Large intestine (tissue), 3 donors: ENCODE measurements at regions not wholly inside any gene's neighbourhood (a gene's known extent, or its start where the extent isn't known, plus 50 kb on each side); places are given as distances from the start of the nearest gene placed in this dataset.
A peak's percentile ranks its signal among the peaks of the same experiment; 100 is the strongest.
"Not testable (repeated sequence)": the region's sequence is repeated elsewhere in the genome, so short reads cannot be mapped to it uniquely, and the experiment has no call there.

Experiments used
- DNase-seq, 2 donors: peaks; one replicate each; pipeline versions ENCODE4 v3.0.0 to v3.0.0-alpha.2; 2013
- H3K27ac ChIP-seq: one replicate; pipeline ENCODE4 v1.5.1; 2013; ENCODE audit warnings: low read length
- H3K27me3 ChIP-seq: 2 replicates; pipeline ENCODE4 v1.6.1; 2013; ENCODE audit warnings: low read length; ENCODE audit not compliant: control insufficient read depth, insufficient read depth
- H3K36me3 ChIP-seq: 2 replicates; pipeline ENCODE4 v1.6.1; 2013; ENCODE audit warnings: low read length; ENCODE audit not compliant: control insufficient read depth, insufficient read depth
- H3K4me1 ChIP-seq: one replicate; pipeline ENCODE4 v1.6.1; 2013; ENCODE audit warnings: low read length; ENCODE audit not compliant: control insufficient read depth, insufficient read depth
- H3K4me3 ChIP-seq: one replicate; pipeline ENCODE4 v1.5.1; 2013; ENCODE audit warnings: low read length
- H3K9me3 ChIP-seq: one replicate; pipeline ENCODE4 v1.6.1; 2013; ENCODE audit warnings: mild to moderate bottlenecking, low read depth, low read length, moderate library complexity; ENCODE audit not compliant: control insufficient read depth
- WGBS: methylation state at CpG from one replicate; pipeline ENCODE4 v1.1.5; 2013; ENCODE audit warnings: low lambda C conversion rate; ENCODE audit not compliant: insufficient coverage; 5-methylcytosine and 5-hydroxymethylcytosine counted together

DNA sequence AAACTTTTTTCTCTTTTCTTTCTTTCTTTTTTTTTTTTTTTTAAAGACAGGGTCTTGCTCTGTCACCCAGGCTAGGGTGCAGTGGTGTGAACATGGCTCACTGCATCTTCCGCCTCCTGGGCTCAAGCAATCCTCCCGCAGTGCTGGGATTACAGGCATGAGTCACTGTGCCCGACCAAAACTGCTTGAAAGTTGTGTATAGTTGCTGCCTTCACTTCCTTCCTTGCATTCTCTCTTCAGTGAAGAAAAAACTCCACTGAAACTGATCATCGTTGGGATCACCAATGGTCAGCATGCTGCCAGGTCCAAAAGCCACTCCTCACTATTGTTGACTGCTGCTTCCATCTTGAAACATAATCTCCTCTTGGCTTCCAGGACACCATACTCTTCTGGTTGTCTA is 66.6 kb upstream of the CTNNA1 start:
- no peaks in the 10 kb centered on the region for H3K27me3 ChIP-seq
- no peak overlapping the region for H3K4me3 ChIP-seq
- no peak for DNase-seq
- peaks cover 7% of the 10 kb centered on the region for H3K4me1 ChIP-seq
- H3K27ac ChIP-seq = no peak overlapping the region
- no peaks in the 10 kb centered on the region for H3K9me3 ChIP-seq
- H3K36me3 ChIP-seq = no peaks in the 10 kb centered on the region
- 100% methylated on average over 1 of the region's 4 CpGs for WGBS

DNA sequence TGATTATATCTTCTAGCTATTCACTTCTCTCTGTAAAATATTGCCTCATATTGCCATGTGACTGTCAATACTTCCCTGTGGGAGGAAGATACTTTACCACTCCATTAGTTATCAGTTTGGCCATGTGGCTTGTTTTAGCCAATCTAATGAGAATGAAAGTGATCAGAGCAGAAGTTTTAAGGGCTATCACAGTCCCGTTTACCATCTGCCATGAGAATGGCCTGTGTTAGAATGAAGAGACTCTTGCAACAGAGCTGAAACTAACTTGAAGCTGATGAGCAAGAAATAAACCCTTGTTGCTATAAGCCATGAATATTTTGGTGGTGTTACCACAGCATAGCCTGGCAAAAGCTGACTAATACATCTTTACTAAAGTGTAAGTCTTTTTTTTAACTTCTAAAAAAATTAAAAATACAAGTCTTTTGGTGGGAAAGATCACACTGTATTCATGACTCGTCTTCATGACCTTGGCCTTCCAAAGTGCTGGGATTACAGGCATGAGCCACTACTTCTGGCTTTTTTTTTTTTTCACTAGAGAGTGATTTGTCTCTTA is 68.0 kb upstream of the CTNNA1 start:
- H3K9me3 ChIP-seq = no peaks in the 10 kb centered on the region
- DNase-seq = peak in 1 of 2 donors; percentile 64
- H3K36me3 ChIP-seq = no peaks in the 10 kb centered on the region
- WGBS = 29% methylated on average over 1 of the region's 2 CpGs
- H3K27ac ChIP-seq = peak overlapping the region; percentile 79
- no peaks in the 10 kb centered on the region for H3K27me3 ChIP-seq
- H3K4me3 ChIP-seq = no peak overlapping the region
- peaks cover 7% of the 10 kb centered on the region for H3K4me1 ChIP-seq

DNA sequence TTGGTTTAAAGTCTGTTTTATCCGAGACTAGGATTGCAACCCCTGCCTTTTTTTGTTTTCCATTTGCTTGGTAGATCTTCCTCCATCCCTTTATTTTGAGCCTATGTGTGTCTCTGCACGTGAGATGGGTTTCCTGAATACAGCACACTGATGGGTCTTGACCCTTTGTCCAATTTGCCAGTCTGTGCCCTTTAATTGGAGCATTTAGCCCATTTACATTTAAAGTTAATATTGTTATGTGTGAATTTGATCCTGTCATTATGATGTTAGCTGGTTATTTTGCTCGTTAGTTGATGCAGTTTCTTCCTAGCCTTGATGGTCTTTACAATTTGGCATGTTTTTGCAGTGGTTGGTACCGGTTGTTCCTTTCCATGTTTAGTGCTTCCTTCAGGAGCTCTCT is 70.8 kb upstream of the CTNNA1 start:
- not testable (repeated sequence) for H3K36me3 ChIP-seq, H3K4me1 ChIP-seq, H3K9me3 ChIP-seq, H3K4me3 ChIP-seq, DNase-seq, H3K27ac ChIP-seq, H3K27me3 ChIP-seq
- no CpG with 5 or more reads among the region's 4 CpGs for WGBS

DNA sequence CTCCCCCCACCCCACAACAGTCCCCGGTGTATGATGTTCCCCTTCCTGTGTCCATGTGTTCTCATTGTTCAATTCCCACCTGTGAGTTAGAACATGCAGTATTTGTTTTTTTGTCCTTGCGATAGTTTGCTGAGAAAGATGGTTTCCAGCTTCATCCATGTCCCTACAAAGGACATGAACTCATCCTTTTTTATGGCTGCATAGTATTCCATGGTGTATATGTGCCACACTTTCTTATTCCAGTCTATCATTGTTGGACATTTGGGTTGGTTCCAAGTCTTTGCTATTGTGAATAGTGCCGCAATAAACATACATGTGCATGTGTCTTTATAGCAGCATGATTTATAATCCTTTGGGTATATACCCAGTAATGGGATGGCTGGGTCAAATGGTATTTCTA is 74.4 kb upstream of the CTNNA1 start:
- not testable (repeated sequence) for H3K27me3 ChIP-seq, DNase-seq, H3K36me3 ChIP-seq, H3K4me1 ChIP-seq, H3K9me3 ChIP-seq, H3K27ac ChIP-seq, H3K4me3 ChIP-seq
- 100% methylated on average over 1 of the region's 3 CpGs for WGBS

DNA sequence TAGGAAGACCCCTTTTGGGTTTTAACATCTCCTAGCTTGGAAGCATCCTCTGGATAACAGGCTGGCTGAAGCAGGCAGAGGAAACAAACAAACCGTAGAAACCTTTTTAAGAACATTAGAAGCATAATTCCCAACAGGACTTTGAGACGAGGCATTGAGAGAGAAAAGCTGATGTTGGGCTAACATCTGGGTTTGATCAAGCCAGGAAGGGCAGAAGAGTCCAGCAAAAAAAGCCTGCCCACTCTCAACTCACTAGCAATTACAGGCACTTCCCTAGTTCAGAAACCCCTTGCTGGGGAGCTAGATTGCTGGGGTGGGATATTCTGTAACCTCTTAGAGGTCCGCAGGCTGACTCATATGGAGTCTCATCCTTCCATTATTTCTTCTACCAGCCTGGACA is 75.4 kb upstream of the CTNNA1 start:
- Histone ChIP-seq H3K4me1 (peaks cover 7% of the 10 kb centered on the region), H3K36me3 (no peaks in the 10 kb centered on the region), H3K9me3 (no peaks in the 10 kb centered on the region), H3K27ac (no peak overlapping the region), H3K4me3 (no peak overlapping the region), H3K27me3 (no peaks in the 10 kb centered on the region)
- 50% methylated on average over 1 of the region's 3 CpGs for WGBS
- DNase-seq = no peak

DNA sequence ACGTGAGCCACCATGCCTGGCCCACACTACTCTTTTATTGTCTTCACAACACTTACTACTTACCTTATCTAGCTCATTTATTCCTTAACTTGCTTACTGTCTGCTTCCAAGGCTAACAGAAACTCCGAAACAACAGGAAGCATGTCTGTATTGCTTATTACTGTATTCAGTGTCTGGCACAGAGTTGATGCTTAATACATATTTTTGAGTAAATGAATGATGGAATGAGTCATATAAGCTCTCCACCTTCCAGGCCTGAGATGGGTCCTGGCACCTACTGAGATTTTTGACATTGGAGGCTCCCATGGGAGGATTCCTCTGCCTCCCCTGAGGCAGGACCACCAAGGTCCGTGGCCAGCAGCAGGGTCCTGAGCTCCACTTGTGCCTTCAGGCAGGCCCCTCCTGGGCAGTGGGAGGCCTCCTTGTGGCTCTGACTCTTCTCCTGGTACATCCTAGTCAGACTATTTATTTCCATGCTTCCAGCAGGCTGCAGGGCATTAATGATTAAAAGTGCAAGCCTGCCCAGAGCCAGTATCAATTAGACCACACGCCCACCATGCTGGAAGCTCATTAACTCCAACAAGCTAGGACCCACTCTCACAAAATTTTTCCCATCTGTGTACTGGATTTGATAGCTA is 76.5 kb upstream of the CTNNA1 start:
- no peak for DNase-seq
- Histone ChIP-seq H3K36me3 (no peaks in the 10 kb centered on the region), H3K4me1 (peaks cover 7% of the 10 kb centered on the region), H3K27ac (no peak overlapping the region), H3K4me3 (no peak overlapping the region), H3K9me3 (no peaks in the 10 kb centered on the region), H3K27me3 (no peaks in the 10 kb centered on the region)
- no CpG with 5 or more reads among the region's 4 CpGs for WGBS

DNA sequence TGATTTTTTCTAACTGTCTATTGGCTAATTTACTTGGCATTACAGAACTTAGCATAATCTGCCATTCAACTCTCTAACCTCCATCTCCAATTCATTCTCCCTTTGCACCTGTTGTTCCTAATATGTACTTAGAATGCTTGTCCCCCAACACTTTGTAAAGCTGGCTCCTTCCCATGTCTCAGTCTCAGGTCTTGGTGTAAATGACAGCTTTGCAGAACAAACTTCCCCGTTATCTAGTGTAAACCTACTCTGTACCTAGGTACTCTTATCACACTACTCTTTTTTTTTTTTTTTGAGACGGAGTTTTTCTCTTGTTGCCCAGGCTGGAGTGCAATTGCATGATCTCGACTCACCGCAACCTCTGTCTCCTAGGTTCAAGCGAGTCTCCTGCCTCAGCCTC is 77.2 kb upstream of the CTNNA1 start:
- peak in 1 of 2 donors; percentile 54 for DNase-seq
- Histone ChIP-seq H3K36me3 (no peaks in the 10 kb centered on the region), H3K4me1 (peaks cover 7% of the 10 kb centered on the region), H3K4me3 (no peak overlapping the region), H3K9me3 (no peaks in the 10 kb centered on the region), H3K27me3 (no peaks in the 10 kb centered on the region), H3K27ac (no peak overlapping the region)
- WGBS = 0% methylated on average over 1 of the region's 5 CpGs

DNA sequence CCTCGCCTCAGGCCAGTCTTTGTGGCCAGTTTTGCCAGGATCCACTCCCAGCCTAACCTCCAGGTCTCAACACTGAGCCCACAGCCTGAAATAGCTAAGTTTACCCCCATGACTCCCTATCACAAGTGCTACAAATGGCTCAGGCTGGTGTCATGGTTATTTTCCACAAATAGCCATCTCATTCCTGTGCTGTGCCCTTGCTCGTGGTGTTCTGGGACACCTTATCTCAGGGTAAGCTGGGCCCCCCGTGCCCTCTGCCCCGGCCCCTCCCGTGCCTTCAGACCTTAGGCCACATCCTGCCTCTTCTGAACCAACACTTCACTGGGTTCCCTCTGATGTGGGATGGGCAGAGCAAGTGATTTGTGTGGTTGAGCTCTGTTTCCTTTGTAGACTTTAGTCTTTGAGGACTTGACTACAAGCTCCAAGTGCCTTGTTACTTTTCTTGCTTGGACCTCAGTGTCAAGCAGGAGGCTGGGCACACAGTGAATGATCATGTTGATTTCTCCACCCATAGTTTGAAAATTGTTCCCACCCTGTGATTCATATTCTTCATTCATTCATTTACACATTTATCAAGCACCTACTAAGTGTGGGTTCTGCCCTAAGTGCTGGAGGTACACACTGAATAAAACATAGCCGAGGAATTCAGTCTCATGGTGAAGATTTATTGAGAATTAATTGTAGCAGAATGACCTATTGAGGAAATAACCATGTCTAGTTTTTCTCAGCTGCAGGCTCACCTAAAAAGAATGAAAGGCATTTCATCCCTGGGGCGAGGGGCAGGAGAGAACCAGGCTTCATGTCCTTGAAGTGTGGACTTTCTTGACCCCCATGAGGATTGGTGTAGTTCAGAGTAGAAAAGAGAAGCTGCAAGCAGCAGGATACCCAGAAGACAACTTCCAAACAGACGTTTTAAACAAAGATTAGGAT is 84.5 kb upstream of the CTNNA1 start:
- Histone ChIP-seq H3K4me3 (no peak overlapping the region), H3K27ac (peak overlapping the region; percentile 84), H3K36me3 (no peaks in the 10 kb centered on the region), H3K9me3 (no peaks in the 10 kb centered on the region), H3K4me1 (peaks cover 32% of the 10 kb centered on the region), H3K27me3 (no peaks in the 10 kb centered on the region)
- DNase-seq = peak; percentile 91 to 96
- 50% methylated on average over 1 of the region's 8 CpGs for WGBS

DNA sequence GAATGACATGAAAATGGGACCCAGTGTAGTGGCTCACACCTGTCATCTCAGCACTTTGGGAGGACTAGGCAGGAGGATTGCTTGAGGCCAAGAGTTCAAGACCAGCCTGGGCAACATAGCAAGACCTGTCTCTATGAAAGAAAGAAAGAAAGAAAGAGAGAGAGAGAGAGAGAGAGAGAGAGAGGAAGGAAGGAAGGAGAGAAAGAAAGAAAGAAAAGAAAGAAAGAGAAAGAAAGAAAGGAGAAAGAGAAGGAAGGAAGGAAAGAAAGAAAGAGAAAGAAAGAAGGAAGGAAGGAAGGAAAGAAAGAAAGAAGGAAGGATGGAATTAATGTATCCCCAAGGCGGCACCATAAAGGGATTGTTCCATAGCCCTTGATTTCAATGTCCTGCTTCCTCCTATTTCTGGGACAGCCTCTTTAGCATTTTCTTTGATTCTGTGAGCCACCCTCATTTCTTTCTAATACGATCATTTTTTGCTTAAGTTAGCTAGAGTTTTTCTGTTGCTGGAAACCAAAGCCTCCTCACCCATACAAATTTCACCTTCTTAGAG is 85.4 kb upstream of the CTNNA1 start:
- not testable (repeated sequence) for H3K36me3 ChIP-seq, H3K4me3 ChIP-seq, H3K9me3 ChIP-seq, DNase-seq, H3K27me3 ChIP-seq
- Histone ChIP-seq H3K4me1 (peaks cover 40% of the 10 kb centered on the region), H3K27ac (peak overlapping the region; percentile 84)
- 100% methylated on average over 1 of the region's 2 CpGs for WGBS

DNA sequence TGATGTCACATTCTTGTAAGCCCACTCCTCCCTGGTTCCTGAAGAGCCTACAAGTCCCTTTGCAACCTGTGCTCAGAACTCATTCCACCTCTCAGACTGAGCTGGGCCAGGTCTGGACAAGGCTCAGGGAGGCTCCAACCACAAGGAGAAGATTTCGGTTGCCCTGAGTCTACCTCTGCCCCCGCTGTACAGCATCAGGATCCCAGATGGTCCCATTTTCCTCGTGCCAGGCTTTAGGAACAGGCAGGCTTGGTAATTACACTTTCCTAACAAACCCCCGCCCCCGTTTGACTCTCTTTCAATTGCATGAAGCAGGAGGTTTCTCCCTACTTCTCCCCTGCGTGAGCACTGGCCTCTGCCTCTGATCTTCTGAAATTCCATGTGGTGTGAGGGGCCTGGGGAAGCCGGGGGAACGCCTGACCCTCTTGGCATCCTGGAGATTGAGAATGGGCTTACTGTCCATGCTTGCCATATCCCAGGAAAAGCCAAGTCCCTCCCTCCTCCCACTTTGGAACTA is 86.9 kb upstream of the CTNNA1 start:
- no CpG with 5 or more reads among the region's 8 CpGs for WGBS
- Histone ChIP-seq H3K27me3 (no peaks in the 10 kb centered on the region), H3K4me3 (no peak overlapping the region), H3K36me3 (no peaks in the 10 kb centered on the region), H3K4me1 (peaks cover 41% of the 10 kb centered on the region), H3K9me3 (no peaks in the 10 kb centered on the region), H3K27ac (no peak overlapping the region)
- DNase-seq = no peak
